AG04449 (cell line): ENCODE measurements at regions not wholly inside any gene's neighbourhood (a gene's known extent, or its start where the extent isn't known, plus 50 kb on each side); places are given as distances from the start of the nearest gene placed in this dataset.

ENCODE experiments used
- CTCF ChIA-PET: fragments of 350-600 bp; formaldehyde crosslinking; extraction: SDS; loops from one replicate; lab custom pipeline; 2021; ENCODE audit warnings: antibody characterized with exemption; lab: Yijun Ruan, JAX
- POLR2A ChIA-PET: fragments of 400-600, 350-600 bp; formaldehyde crosslinking; extraction: SDS; loops from one replicate; lab custom pipeline; 2020; ENCODE audit warnings: antibody characterized with exemption, inconsistent platforms; lab: Yijun Ruan, JAX
- DNase-seq: peaks from one replicate; pipeline ENCODE4 v3.0.0-alpha.2; 2010; ENCODE audit warnings: low read depth, low spot score
- H3K4me3 ChIP-seq: 2 replicates; pipeline ENCODE4 v1.5.1; 2011; ENCODE audit warnings: low read depth, mild to moderate bottlenecking, control low read depth, low read length
- TF ChIP-seq, protein P1 (sequence below): IDR thresholded peaks from one replicate; pipeline ENCODE4 v1.5.1; 2011; ENCODE audit warnings: mild to moderate bottlenecking, moderate library complexity, low read length, control low read depth, inconsistent platforms; ENCODE audit not compliant: insufficient read depth; ENCODE audit errors: missing control alignments

DNA sequence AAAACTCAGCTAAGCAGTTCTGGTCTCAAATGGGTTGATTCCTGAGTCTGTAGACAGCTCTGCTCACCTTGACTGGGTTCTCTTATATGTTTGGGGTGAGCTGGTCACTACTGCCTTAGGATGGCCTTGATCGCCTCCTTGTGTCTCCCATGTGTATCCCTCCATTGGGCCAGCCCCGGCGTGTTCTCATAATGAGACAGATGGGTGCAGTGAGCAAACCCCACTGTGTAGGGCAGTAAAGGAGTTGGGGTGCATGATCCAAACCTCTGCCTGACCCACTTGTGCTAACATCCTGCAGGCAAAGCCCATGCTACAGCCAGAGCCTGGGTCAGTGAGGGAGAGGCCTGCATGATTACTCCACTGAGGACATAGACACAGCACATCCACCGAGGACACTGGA lies 657.6 kb downstream of the BRD1 start:
- H3K4me3 ChIP-seq: no peak overlapping the region
- DNase-seq: no peak
- POLR2A ChIA-PET: no interaction called here
- CTCF ChIA-PET: no interaction called here
- TF ChIP-seq, protein P1, sequence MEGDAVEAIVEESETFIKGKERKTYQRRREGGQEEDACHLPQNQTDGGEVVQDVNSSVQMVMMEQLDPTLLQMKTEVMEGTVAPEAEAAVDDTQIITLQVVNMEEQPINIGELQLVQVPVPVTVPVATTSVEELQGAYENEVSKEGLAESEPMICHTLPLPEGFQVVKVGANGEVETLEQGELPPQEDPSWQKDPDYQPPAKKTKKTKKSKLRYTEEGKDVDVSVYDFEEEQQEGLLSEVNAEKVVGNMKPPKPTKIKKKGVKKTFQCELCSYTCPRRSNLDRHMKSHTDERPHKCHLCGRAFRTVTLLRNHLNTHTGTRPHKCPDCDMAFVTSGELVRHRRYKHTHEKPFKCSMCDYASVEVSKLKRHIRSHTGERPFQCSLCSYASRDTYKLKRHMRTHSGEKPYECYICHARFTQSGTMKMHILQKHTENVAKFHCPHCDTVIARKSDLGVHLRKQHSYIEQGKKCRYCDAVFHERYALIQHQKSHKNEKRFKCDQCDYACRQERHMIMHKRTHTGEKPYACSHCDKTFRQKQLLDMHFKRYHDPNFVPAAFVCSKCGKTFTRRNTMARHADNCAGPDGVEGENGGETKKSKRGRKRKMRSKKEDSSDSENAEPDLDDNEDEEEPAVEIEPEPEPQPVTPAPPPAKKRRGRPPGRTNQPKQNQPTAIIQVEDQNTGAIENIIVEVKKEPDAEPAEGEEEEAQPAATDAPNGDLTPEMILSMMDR: no peak

DNA sequence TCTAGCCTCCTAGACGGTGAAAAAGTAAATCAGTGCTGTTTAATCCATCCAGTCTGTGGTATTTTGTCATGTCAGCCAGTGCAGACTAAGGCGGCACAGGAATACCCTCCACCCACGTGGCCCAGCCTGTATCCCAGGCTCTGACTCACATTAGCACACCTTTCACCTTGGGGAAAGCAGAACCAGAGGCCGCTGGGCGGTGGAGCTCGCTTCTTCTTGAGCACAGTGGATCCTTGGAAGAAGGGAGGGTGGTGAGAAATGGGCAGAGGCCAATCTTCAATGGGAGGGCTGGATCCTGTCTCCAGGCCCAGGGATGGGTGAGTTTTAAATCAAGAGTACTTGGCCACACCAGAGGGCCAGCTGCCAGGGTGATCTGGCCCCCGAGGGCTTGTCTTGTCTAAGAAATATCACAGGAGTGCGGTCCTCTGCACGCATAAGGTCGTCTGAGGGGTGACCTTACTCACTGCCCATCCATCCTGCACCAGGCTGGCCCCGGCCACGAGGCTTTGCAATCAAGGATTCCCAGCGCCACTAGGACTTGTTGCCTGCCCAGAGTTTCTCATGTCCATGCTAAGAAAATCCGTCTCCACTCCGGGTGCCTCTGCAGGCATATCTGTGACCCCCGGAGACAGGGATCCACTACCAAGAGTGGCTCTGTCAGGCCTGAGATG lies 658.5 kb downstream of the BRD1 start:
- DNase-seq: no peak
- no peak overlapping the region for H3K4me3 ChIP-seq
- TF ChIP-seq, protein P1: no peak
- ChIA-PET POLR2A (no interaction called here), CTCF (no interaction called here)

DNA sequence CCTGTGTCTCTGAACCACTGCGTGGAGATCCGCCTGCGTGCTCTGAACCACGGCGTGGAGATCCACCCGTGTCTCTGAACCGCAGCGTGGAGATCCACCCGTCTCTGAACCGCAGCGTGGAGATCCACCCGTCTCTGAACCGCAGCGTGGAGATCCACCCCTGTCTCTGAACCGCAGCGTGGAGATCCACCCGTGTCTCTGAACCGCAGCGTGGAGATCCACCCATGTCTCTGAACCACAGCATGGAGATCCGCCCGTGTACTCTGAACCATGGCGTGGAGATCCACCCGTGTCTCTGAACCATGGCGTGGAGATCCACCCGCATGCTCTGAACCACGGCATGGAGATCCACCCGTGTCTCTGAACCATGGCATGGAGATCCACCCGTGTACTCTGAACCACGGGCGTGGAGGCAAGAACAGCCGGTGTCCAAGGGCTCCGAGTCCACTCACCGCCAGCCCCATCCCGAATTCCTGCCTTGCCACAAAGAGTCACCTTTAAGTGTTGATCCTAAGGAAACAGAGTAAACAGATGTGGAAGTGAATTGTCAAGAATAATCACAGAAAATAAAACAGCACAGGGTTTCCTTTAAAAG lies 659.4 kb downstream of the BRD1 start:
- TF ChIP-seq, protein P1: no peak
- DNase-seq: no peak
- H3K4me3 ChIP-seq: no peak overlapping the region
- POLR2A ChIA-PET: no interaction called here
- CTCF ChIA-PET: no interaction called here

DNA sequence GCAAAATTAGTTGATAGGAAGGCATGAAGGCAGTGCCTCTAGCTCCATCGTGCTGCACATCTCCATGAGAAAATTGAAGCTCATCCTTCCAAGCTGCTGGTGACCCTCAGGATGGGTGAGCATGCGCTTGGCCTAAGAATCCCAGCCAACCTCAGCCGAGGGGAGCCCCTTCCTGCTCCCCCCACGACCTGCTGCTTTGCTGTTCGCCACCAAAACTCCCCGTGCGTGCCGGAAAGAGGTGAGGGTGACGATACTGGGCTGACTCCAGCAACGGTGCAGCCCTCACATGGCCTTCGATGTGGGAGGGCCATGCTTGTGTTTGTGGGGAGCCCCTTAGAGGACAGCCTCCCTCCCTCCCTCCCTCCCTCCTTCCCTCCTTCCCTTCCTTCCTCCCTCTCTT lies 660.9 kb downstream of the BRD1 start:
- TF ChIP-seq, protein P1: no peak
- H3K4me3 ChIP-seq: no peak overlapping the region
- DNase-seq: no peak
- ChIA-PET CTCF (no interaction called here), POLR2A (no interaction called here)

DNA sequence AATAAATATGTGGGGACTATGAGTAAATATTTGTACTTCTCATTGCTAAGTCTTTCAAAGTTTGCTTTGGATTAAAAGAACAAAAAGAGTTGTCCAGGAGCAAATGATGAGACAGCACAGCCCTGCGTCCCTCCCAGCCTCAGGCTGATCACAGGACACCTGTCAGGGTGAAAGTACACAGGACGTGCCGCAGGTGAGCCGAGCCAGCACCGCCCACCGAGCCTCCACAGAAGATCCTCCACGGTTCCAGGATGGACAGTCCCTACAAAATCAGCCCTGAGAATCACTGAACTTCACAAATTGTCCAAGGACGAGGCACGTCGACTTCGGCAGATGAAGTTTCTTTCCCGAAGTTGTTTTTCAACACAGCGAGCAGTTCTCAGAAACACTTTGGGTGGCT lies 661.5 kb downstream of the BRD1 start:
- DNase-seq: no peak
- TF ChIP-seq, protein P1: no peak
- ChIA-PET POLR2A (no interaction called here), CTCF (no interaction called here)
- H3K4me3 ChIP-seq: no peak overlapping the region

DNA sequence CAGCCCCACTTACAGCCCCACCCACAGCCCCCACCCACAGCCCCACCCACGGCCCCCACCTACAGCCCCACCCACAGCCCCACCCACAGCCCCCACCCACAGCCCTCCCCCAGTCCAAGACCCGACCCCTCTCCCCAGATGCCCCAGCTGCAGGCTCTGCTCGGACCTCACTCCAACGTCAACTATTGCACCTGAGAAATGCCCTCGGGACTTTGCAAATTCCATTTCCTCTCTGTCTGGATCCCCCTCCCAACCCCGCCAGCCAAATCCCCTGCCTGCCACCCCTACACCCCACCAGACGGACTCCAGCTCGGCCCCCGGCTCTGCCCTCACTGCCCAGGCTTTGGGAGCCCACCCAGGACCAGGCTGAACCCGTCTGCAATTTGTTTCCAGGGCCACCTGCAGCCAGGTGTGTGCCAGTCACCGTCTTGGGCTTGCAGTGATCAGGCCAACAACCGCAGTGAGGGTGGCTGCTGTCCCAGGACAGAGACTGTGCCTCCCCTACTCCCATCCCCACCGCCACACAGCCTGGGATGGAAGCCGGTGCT lies 662.8 kb downstream of the BRD1 start:
- POLR2A ChIA-PET: no interaction called here
- TF ChIP-seq, protein P1: no peak
- no peak overlapping the region for H3K4me3 ChIP-seq
- CTCF ChIA-PET: no interaction called here
- no peak for DNase-seq
